H1 (cell line): ENCODE measurements at regions not wholly inside any gene's neighbourhood (a gene's known extent, or its start where the extent isn't known, plus 50 kb on each side); places are given as distances from the start of the nearest gene placed in this dataset.

Source experiments
- CBX8 ChIP-seq: fragments of 300-800, 300-1000 bp; sonication (generic); IDR thresholded peaks from 2 replicates; pipeline ENCODE4 v1.7.1; 2016; ENCODE audit warnings: low read depth, low read length, borderline replicate concordance
- CHD7 ChIP-seq: fragments of 300-600 bp; sonication (generic); IDR thresholded peaks from 2 replicates; pipeline ENCODE4 v1.7.1; 2012; ENCODE audit warnings: low read length, moderate library complexity, mild to moderate bottlenecking, inconsistent platforms; ENCODE audit not compliant: insufficient replicate concordance
- CTBP2 ChIP-seq: IDR thresholded peaks from 2 replicates; pipeline ENCODE4 v1.7.0; 2011; ENCODE audit warnings: borderline replicate concordance, mild to moderate bottlenecking, moderate library complexity, mixed read lengths, low read length; ENCODE audit not compliant: insufficient read depth, insufficient read length
- EZH2 ChIP-seq: fragments of 200-600 bp; sonication (generic); IDR thresholded peaks from 2 replicates; pipeline ENCODE4 v1.7.1; 2012; ENCODE audit warnings: low read depth, mild to moderate bottlenecking, moderate library complexity, low read length, inconsistent platforms; ENCODE audit not compliant: severe bottlenecking
- GABPA ChIP-seq: IDR thresholded peaks from 2 replicates; pipeline ENCODE4 v1.6.1; 2011; ENCODE audit warnings: mild to moderate bottlenecking, low read length, moderate library complexity, borderline replicate concordance; ENCODE audit not compliant: insufficient read depth
- POU5F1 ChIP-seq: IDR thresholded peaks from 2 replicates; pipeline ENCODE4 v1.6.1; 2011; ENCODE audit warnings: low read depth, mild to moderate bottlenecking, low read length, moderate library complexity
- RAD21 ChIP-seq, 2 experiments: IDR thresholded peaks in 1 of 2; conservative IDR thresholded peaks in 1 of 2; 2 replicates each; pipeline ENCODE4 v1.6.1; 2011; ENCODE audit warnings: low read depth in 2 of 2, low read length in 2 of 2, improper control_type of control experiment in 1 of 2, inconsistent platforms in 1 of 2, mild to moderate bottlenecking in 1 of 2, moderate library complexity in 1 of 2
- RNF2 ChIP-seq: fragments of 200-900, 300-1000 bp; sonication (generic); IDR thresholded peaks from 2 replicates; pipeline ENCODE4 v1.7.1; 2016; ENCODE audit warnings: borderline replicate concordance, low read depth, mild to moderate bottlenecking, antibody characterized with exemption, low read length; ENCODE audit not compliant: poor library complexity, severe bottlenecking; ENCODE audit errors: missing control alignments
- SP1 ChIP-seq: IDR thresholded peaks from 2 replicates; pipeline ENCODE4 v1.6.1; 2011; ENCODE audit warnings: low read depth, low read length
- TAF7 ChIP-seq: optimal IDR thresholded peaks from 2 replicates; pipeline ENCODE3; 2011; ENCODE audit warnings: low read depth, mild to moderate bottlenecking, inconsistent platforms, low read length, moderate library complexity, borderline replicate concordance

DNA sequence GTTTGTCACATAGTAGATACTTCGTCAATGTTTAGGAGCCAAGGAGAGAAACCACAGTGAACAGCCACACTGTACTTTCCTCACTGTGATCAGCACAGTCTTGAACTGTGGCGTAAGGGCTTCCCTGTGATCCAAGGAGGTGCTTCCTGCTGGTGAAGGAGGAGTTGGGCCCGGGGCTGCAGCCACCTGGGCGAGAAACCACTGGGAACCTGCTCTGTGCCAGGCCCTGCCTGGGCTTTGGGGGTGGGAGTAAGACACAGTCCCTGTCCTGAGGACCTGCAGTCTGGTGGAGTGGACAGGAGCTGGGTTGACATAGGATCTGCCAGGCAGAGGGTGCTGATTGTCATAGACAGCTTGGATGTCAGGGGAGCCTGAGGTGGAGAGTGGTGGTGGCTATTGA is 60.5 kb upstream of the MRPS22 start (continued):
- no peak for TF ChIP-seq CHD7
- TF ChIP-seq GABPA = no peak
- no peak for TF ChIP-seq CBX8
- TF ChIP-seq RAD21 (IDR thresholded peaks at IDR 0.05 in 1 of 2, conservative IDR thresholded peaks at IDR 0.05 in 1 of 2; ENCODE audit: low read depth in 2 of 2, low read length in 2 of 2) = no peak
- TF ChIP-seq POU5F1 = no peak
- TF ChIP-seq EZH2 = no peak
- no peak for TF ChIP-seq CTBP2
- no peak for TF ChIP-seq SP1
- no peak for TF ChIP-seq RNF2
- TF ChIP-seq TAF7 = no peak
